Ectodermal cell (in vitro differentiated cells): ENCODE measurements at regions not wholly inside any gene's neighbourhood (a gene's known extent, or its start where the extent isn't known, plus 50 kb on each side); places are given as distances from the start of the nearest gene placed in this dataset.

ENCODE experiments used
- H3K27ac ChIP-seq: 2 replicates; pipeline ENCODE4 v1.7.0; 2013; ENCODE audit warnings: mild to moderate bottlenecking, low read depth, low read length; ENCODE audit not compliant: insufficient read depth, poor library complexity, severe bottlenecking
- H3K27me3 ChIP-seq: 2 replicates; pipeline ENCODE4 v1.7.0; 2013; ENCODE audit warnings: mild to moderate bottlenecking, low read length; ENCODE audit not compliant: insufficient read depth, control insufficient read depth, poor library complexity, severe bottlenecking
- H3K36me3 ChIP-seq: one replicate; pipeline ENCODE4 v1.7.0; 2013; ENCODE audit warnings: low read length; ENCODE audit not compliant: control insufficient read depth, insufficient read depth
- H3K4me1 ChIP-seq: one replicate; pipeline ENCODE4 v1.7.0; 2013; ENCODE audit warnings: low read length; ENCODE audit not compliant: control insufficient read depth, insufficient read depth
- H3K4me3 ChIP-seq: 2 replicates; pipeline ENCODE4 v1.7.0; 2013; ENCODE audit warnings: low read depth, low read length, control low read depth; ENCODE audit not compliant: insufficient read depth
- H3K9me3 ChIP-seq: 2 replicates; pipeline ENCODE4 v1.7.0; 2013; ENCODE audit warnings: mild to moderate bottlenecking, low read length, moderate library complexity; ENCODE audit not compliant: control insufficient read depth
- WGBS, 2 experiments: methylation state at CpG; one replicate each; pipeline ENCODE4 v1.1.7; 2013; ENCODE audit warnings: missing lambda C conversion rate in 2 of 2; 5-methylcytosine and 5-hydroxymethylcytosine counted together

- Histone ChIP-seq H3K27ac (no peak overlapping the region), H3K27me3 (no peaks in the 10 kb centered on the region), H3K4me1 (no peaks in the 10 kb centered on the region), H3K4me3 (no peak overlapping the region), H3K36me3 (no peaks in the 10 kb centered on the region), H3K9me3 (no peaks in the 10 kb centered on the region)
- 100% methylated on average over 1 of the region's 1 CpG for WGBS, 2 experiments
Observed at GRCh38 chr2:220531216-220531615, 903.8 kb downstream of the SLC4A3 start.

GRCh38 chr2:220533485-220533884 lies 906.1 kb downstream of the SLC4A3 start:
- Histone ChIP-seq H3K4me1 (no peaks in the 10 kb centered on the region), H3K9me3 (no peaks in the 10 kb centered on the region)
- 84 to 88% methylated on average over 2 of the region's 2 CpGs for WGBS, 2 experiments

GRCh38 chr2:220539481-220539880 lies 912.1 kb downstream of the SLC4A3 start:
- H3K4me1 ChIP-seq, result no peaks in the 10 kb centered on the region
- H3K4me3 ChIP-seq, result no peak overlapping the region
- no peaks in the 10 kb centered on the region for H3K9me3 ChIP-seq
- H3K36me3 ChIP-seq, result no peaks in the 10 kb centered on the region
- H3K27ac ChIP-seq, result no peak overlapping the region
- H3K27me3 ChIP-seq, result no peaks in the 10 kb centered on the region
- 87 to 90% methylated on average over 5 of the region's 5 CpGs for WGBS, 2 experiments

More at GRCh38 chr2:220533485-220533884, 906.1 kb downstream of the SLC4A3 start:
- Histone ChIP-seq H3K27ac (no peak overlapping the region), H3K36me3 (no peaks in the 10 kb centered on the region), H3K4me3 (no peak overlapping the region), H3K27me3 (no peaks in the 10 kb centered on the region)

GRCh38 chr2:220544049-220544448 lies 916.6 kb downstream of the SLC4A3 start:
- Histone ChIP-seq H3K27ac (no peak overlapping the region), H3K36me3 (no peaks in the 10 kb centered on the region), H3K4me3 (no peak overlapping the region), H3K4me1 (no peaks in the 10 kb centered on the region), H3K9me3 (no peaks in the 10 kb centered on the region), H3K27me3 (no peaks in the 10 kb centered on the region)
- 86 to 95% methylated on average over 1 of the region's 1 CpG for WGBS, 2 experiments

- H3K9me3 ChIP-seq, result no peaks in the 10 kb centered on the region
- H3K4me3 ChIP-seq, result no peak overlapping the region
- H3K36me3 ChIP-seq, result no peaks in the 10 kb centered on the region
- no peaks in the 10 kb centered on the region for H3K27me3 ChIP-seq
- no peaks in the 10 kb centered on the region for H3K4me1 ChIP-seq
- H3K27ac ChIP-seq, result no peak overlapping the region
- whole genome bisulfite sequencing, 2 experiments, result 91 to 94% methylated on average over 2 of the region's 2 CpGs
Observed at GRCh38 chr2:220550995-220551700, 923.7 kb downstream of the SLC4A3 start.

- Histone ChIP-seq H3K4me3 (no peak overlapping the region), H3K27me3 (no peaks in the 10 kb centered on the region), H3K9me3 (no peaks in the 10 kb centered on the region), H3K27ac (no peak overlapping the region), H3K36me3 (no peaks in the 10 kb centered on the region), H3K4me1 (no peaks in the 10 kb centered on the region)
- 87 to 88% methylated on average over 6 to 7 of the region's 7 CpGs for WGBS, 2 experiments
Observed at GRCh38 chr2:220552790-220553535, 925.5 kb downstream of the SLC4A3 start.

GRCh38 chr2:220555961-220556630 lies 928.7 kb downstream of the SLC4A3 start:
- H3K9me3 ChIP-seq, result no peaks in the 10 kb centered on the region
- no peaks in the 10 kb centered on the region for H3K27me3 ChIP-seq
- no peaks in the 10 kb centered on the region for H3K36me3 ChIP-seq
- 89 to 94% methylated on average over 1 of the region's 3 CpGs for WGBS, 2 experiments
- H3K4me1 ChIP-seq, result no peaks in the 10 kb centered on the region
- no peak overlapping the region for H3K4me3 ChIP-seq
- no peak overlapping the region for H3K27ac ChIP-seq

GRCh38 chr2:220556658-220557057 lies 929.2 kb downstream of the SLC4A3 start:
- H3K9me3 ChIP-seq, result no peaks in the 10 kb centered on the region
- 95 to 100% methylated on average over 1 of the region's 1 CpG for WGBS, 2 experiments
- no peak overlapping the region for H3K4me3 ChIP-seq
- H3K4me1 ChIP-seq, result no peaks in the 10 kb centered on the region
- no peaks in the 10 kb centered on the region for H3K36me3 ChIP-seq
- no peak overlapping the region for H3K27ac ChIP-seq
- no peaks in the 10 kb centered on the region for H3K27me3 ChIP-seq

GRCh38 chr2:220560192-220560591 lies 932.8 kb downstream of the SLC4A3 start:
- 94 to 96% methylated on average over 7 of the region's 7 CpGs for WGBS, 2 experiments
- Histone ChIP-seq H3K27me3 (no peaks in the 10 kb centered on the region), H3K4me1 (no peaks in the 10 kb centered on the region), H3K36me3 (no peaks in the 10 kb centered on the region), H3K4me3 (no peak overlapping the region), H3K27ac (no peak overlapping the region), H3K9me3 (no peaks in the 10 kb centered on the region)
